PC-3 (cell line): ENCODE measurements at regions not wholly inside any gene's neighbourhood (a gene's known extent, or its start where the extent isn't known, plus 50 kb on each side); places are given as distances from the start of the nearest gene placed in this dataset.

ENCODE experiments used
- EZH2 ChIP-seq: fragments of 300-600 bp; sonication (generic); IDR thresholded peaks from one replicate; pipeline ENCODE4 v1.6.1; 2017; ENCODE audit warnings: antibody characterized with exemption, mild to moderate bottlenecking, low read length; ENCODE audit not compliant: unreplicated experiment
- EZH2phosphoT487 ChIP-seq: fragments of 300-600 bp; sonication (generic); IDR thresholded peaks from 2 replicates; pipeline ENCODE4 v1.6.1; 2018; ENCODE audit warnings: mild to moderate bottlenecking, antibody characterized with exemption, low read length, borderline replicate concordance
- TF ChIP-seq, protein P1 (sequence below): fragments of 300-600 bp; sonication (generic); conservative IDR thresholded peaks from 2 replicates; pipeline ENCODE4 v1.5.1; 2017; ENCODE audit warnings: antibody characterized with exemption, low read depth, mild to moderate bottlenecking, low read length

DNA sequence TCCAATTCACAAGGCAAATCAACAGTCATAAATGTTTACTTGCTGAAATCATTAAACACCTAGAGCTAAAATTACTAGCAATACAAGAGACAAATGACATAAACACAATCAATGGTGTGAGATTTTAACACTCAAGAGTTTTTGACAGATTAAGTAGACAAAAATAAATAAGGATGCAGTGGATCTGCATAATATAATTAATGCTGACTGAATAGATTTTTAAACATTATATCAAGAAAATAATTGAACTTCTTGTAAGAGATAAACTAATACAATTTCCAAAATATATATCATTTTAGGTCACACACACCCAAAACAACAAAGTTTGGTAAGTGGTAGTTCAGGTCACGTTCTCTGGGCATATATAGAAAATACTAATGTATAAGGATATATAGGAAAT lies 322.6 kb upstream of the XYLT1 start:
- TF ChIP-seq, protein P1, sequence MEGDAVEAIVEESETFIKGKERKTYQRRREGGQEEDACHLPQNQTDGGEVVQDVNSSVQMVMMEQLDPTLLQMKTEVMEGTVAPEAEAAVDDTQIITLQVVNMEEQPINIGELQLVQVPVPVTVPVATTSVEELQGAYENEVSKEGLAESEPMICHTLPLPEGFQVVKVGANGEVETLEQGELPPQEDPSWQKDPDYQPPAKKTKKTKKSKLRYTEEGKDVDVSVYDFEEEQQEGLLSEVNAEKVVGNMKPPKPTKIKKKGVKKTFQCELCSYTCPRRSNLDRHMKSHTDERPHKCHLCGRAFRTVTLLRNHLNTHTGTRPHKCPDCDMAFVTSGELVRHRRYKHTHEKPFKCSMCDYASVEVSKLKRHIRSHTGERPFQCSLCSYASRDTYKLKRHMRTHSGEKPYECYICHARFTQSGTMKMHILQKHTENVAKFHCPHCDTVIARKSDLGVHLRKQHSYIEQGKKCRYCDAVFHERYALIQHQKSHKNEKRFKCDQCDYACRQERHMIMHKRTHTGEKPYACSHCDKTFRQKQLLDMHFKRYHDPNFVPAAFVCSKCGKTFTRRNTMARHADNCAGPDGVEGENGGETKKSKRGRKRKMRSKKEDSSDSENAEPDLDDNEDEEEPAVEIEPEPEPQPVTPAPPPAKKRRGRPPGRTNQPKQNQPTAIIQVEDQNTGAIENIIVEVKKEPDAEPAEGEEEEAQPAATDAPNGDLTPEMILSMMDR = no peak
- TF ChIP-seq EZH2 = no peak
- no peak for TF ChIP-seq EZH2phosphoT487
